NCI-H2227 treated with DMSO at 0.1 percent for 48 hours (cell line): ENCODE measurements at regions not wholly inside any gene's neighbourhood (a gene's known extent, or its start where the extent isn't known, plus 50 kb on each side); places are given as distances from the start of the nearest gene placed in this dataset.
A peak's percentile ranks its signal among the peaks of the same experiment; 100 is the strongest.
"Not testable (repeated sequence)": the region's sequence is repeated elsewhere in the genome, so short reads cannot be mapped to it uniquely, and the experiment has no call there.

ENCODE experiments used
- DNase-seq: peaks from one replicate; lab custom pipeline; 2025; lab: John Stamatoyannopoulos, UW

- DNase-seq = no peak
Measured at GRCh38 chr2:78814331-78814986, 211.0 kb upstream of the REG3G start.

GRCh38 chr2:78817430-78817829 lies 208.1 kb upstream of the REG3G start:
- no peak for DNase-seq

- peak; percentile 39 for DNase-seq
Measured at GRCh38 chr2:78832481-78832880, 193.0 kb upstream of the REG3G start.

GRCh38 chr2:78839259-78839658 lies 186.2 kb upstream of the REG3G start:
- no peak for DNase-seq

GRCh38 chr2:78840311-78840710 lies 185.2 kb upstream of the REG3G start:
- DNase-seq = not testable (repeated sequence)

GRCh38 chr2:78845664-78846185 lies 179.8 kb upstream of the REG3G start:
- DNase-seq = no peak

GRCh38 chr2:78861546-78861945 lies 164.0 kb upstream of the REG3G start:
- DNase-seq = no peak

- DNase-seq = no peak
Measured at GRCh38 chr2:78864205-78864604, 161.3 kb upstream of the REG3G start.

GRCh38 chr2:78865667-78866066 lies 159.8 kb upstream of the REG3G start:
- no peak for DNase-seq

- DNase-seq = no peak
Measured at GRCh38 chr2:78870343-78870967, 155.0 kb upstream of the REG3G start.

GRCh38 chr2:78873526-78873925 lies 152.0 kb upstream of the REG3G start:
- DNase-seq = no peak

GRCh38 chr2:78876316-78876688 lies 149.2 kb upstream of the REG3G start:
- peak; percentile 31 for DNase-seq

GRCh38 chr2:78887446-78887845 lies 138.1 kb upstream of the REG3G start:
- DNase-seq = no peak

GRCh38 chr2:78890935-78891334 lies 134.6 kb upstream of the REG3G start:
- DNase-seq = no peak

GRCh38 chr2:78892295-78892694 lies 133.2 kb upstream of the REG3G start:
- DNase-seq = no peak

GRCh38 chr2:78895022-78895421 lies 130.5 kb upstream of the REG3G start:
- no peak for DNase-seq

GRCh38 chr2:78896536-78896935 lies 129.0 kb upstream of the REG3G start:
- no peak for DNase-seq

- no peak for DNase-seq
Measured at GRCh38 chr2:78907089-78907488, 118.4 kb upstream of the REG3G start.

- DNase-seq = no peak
Measured at GRCh38 chr2:78908973-78909372, 116.5 kb upstream of the REG3G start.

GRCh38 chr2:78910376-78910775 lies 115.1 kb upstream of the REG3G start:
- DNase-seq = no peak

GRCh38 chr2:78913257-78913656 lies 112.2 kb upstream of the REG3G start:
- no peak for DNase-seq

- DNase-seq = no peak
Measured at GRCh38 chr2:78925258-78925657, 100.2 kb upstream of the REG3G start.

GRCh38 chr2:78928502-78928901 lies 97.0 kb upstream of the REG3G start:
- peak; percentile 39 for DNase-seq

GRCh38 chr2:78940998-78941397 lies 84.5 kb upstream of the REG3G start:
- DNase-seq = no peak
